IMR-90 (cell line): ENCODE measurements at regions not wholly inside any gene's neighbourhood (a gene's known extent, or its start where the extent isn't known, plus 50 kb on each side); places are given as distances from the start of the nearest gene placed in this dataset.

ENCODE experiments used
- ATAC-seq: fragments of 200-7000 bp; cut with Tn5 transposase; 2 replicates; pipeline ENCODE4 v1.9.1; 2020; ENCODE audit warnings: low read depth, mild to moderate bottlenecking, moderate library complexity
- BruUV-seq: library from RNA; stranded (reverse); fragments of 400-500 nt; replicated peaks from 2 replicates; lab custom pipeline; 2021; lab: Mats Ljungman, UMichigan
- CTCF ChIA-PET: fragments of 300-600 bp; formaldehyde crosslinking; extraction: SDS; loops from one replicate; lab custom pipeline; 2021; ENCODE audit warnings: antibody characterized with exemption; lab: Yijun Ruan, JAX
- POLR2A ChIA-PET: fragments of 300-600 bp; sonication (Branson Sonifier 250); formaldehyde crosslinking; loops from one replicate; lab custom pipeline; 2022; ENCODE audit warnings: antibody characterized with exemption; ENCODE audit not compliant: unreplicated experiment; lab: Charles Lee
- DNase-seq: peaks from one replicate; pipeline ENCODE4 v3.0.0; 2013
- H2AFZ ChIP-seq: replicated peaks from 2 replicates; pipeline ENCODE3; 2013; ENCODE audit warnings: low read length, mild to moderate bottlenecking; ENCODE audit not compliant: poor library complexity
- H2AK5ac ChIP-seq: 2 replicates; pipeline ENCODE4 v1.6.1; 2013; ENCODE audit warnings: low read depth, low read length, inconsistent platforms
- H2AK9ac ChIP-seq: replicated peaks from 2 replicates; pipeline ENCODE3; 2013; ENCODE audit warnings: mild to moderate bottlenecking, low read depth, low read length, moderate library complexity; ENCODE audit not compliant: poor library complexity
- H2BK120ac ChIP-seq: 2 replicates; pipeline ENCODE4 v1.6.1; 2013; ENCODE audit warnings: low read depth, low read length, inconsistent platforms
- H2BK15ac ChIP-seq: 3 replicates; pipeline ENCODE4 v1.6.1; 2013; ENCODE audit warnings: low read depth, low read length, inconsistent platforms
- H2BK20ac ChIP-seq: 2 replicates; pipeline ENCODE4 v1.6.1; 2013; ENCODE audit warnings: low read depth, mild to moderate bottlenecking, inconsistent platforms, low read length, moderate library complexity
- H2BK5ac ChIP-seq: 2 replicates; pipeline ENCODE4 v1.6.1; 2013; ENCODE audit warnings: mild to moderate bottlenecking, low read depth, low read length, inconsistent platforms; ENCODE audit not compliant: poor library complexity, severe bottlenecking
- H3K14ac ChIP-seq: replicated peaks from 2 replicates; pipeline ENCODE4 v1.6.1; 2013; ENCODE audit warnings: low read depth, low read length, inconsistent platforms
- H3K18ac ChIP-seq: 2 replicates; pipeline ENCODE4 v1.6.1; 2013; ENCODE audit warnings: low read depth, low read length, control low read depth
- H3K23ac ChIP-seq: 2 replicates; pipeline ENCODE4 v1.6.1; 2013; ENCODE audit warnings: low read depth, low read length, inconsistent platforms
- H3K27ac ChIP-seq: 2 replicates; pipeline ENCODE4 v1.5.1; 2013; ENCODE audit warnings: mild to moderate bottlenecking, control low read depth, low read length; ENCODE audit not compliant: insufficient read depth
- H3K27me3 ChIP-seq: 2 replicates; pipeline ENCODE4 v1.6.1; 2013; ENCODE audit warnings: low read length; ENCODE audit not compliant: control insufficient read depth, insufficient read depth
- H3K36me3 ChIP-seq: 2 replicates; pipeline ENCODE4 v1.6.1; 2013; ENCODE audit warnings: low read length, mixed read lengths; ENCODE audit not compliant: control insufficient read depth, insufficient read depth
- H3K4ac ChIP-seq: 2 replicates; pipeline ENCODE4 v1.6.1; 2013; ENCODE audit warnings: low read depth, low read length, inconsistent platforms
- H3K4me1 ChIP-seq: 2 replicates; pipeline ENCODE4 v1.6.1; 2013; ENCODE audit warnings: low read length, mixed read lengths; ENCODE audit not compliant: control insufficient read depth, insufficient read depth
- H3K4me2 ChIP-seq: 2 replicates; pipeline ENCODE4 v1.6.1; 2013; ENCODE audit warnings: low read depth, mild to moderate bottlenecking, control low read depth, low read length, moderate library complexity
- H3K4me3 ChIP-seq: 2 replicates; pipeline ENCODE4 v1.5.1; 2013; ENCODE audit warnings: low read depth, mild to moderate bottlenecking, control low read depth, low read length, moderate library complexity; ENCODE audit not compliant: insufficient read depth
- H3K56ac ChIP-seq: 2 replicates; pipeline ENCODE4 v1.6.1; 2013; ENCODE audit warnings: low read length, inconsistent platforms; ENCODE audit not compliant: insufficient read depth; ENCODE audit errors: extremely low read depth
- H3K79me1 ChIP-seq, 2 experiments: 2 replicates each; pipeline ENCODE4 v1.6.1; 2013; ENCODE audit warnings: low read length in 2 of 2, inconsistent platforms in 1 of 2, low read depth in 1 of 2
- H3K9ac ChIP-seq: 2 replicates; pipeline ENCODE4 v1.6.1; 2013; ENCODE audit warnings: low read depth, low read length, control low read depth
- H3K9me1 ChIP-seq: 2 replicates; pipeline ENCODE4 v1.6.1; 2013; ENCODE audit warnings: low read length, inconsistent platforms; ENCODE audit not compliant: insufficient read depth
- H3K9me3 ChIP-seq: 2 replicates; pipeline ENCODE4 v1.6.1; 2013; ENCODE audit warnings: low read length; ENCODE audit not compliant: control insufficient read depth, insufficient read depth
- H4K20me1 ChIP-seq: 2 replicates; pipeline ENCODE4 v1.6.1; 2013; ENCODE audit warnings: low read length, inconsistent platforms; ENCODE audit not compliant: insufficient read depth
- H4K5ac ChIP-seq: 2 replicates; pipeline ENCODE4 v1.6.1; 2013; ENCODE audit warnings: mild to moderate bottlenecking, low read depth, low read length, control low read depth
- H4K8ac ChIP-seq, 2 experiments: 2 replicates each; pipeline ENCODE4 v1.6.1; 2013; ENCODE audit warnings: low read depth in 2 of 2, low read length in 2 of 2, control low read depth in 1 of 2, inconsistent platforms in 1 of 2
- H4K91ac ChIP-seq: 2 replicates; pipeline ENCODE4 v1.6.1; 2013; ENCODE audit warnings: low read depth, low read length, inconsistent platforms; ENCODE audit not compliant: insufficient read depth
- BHLHE40 ChIP-seq: fragments of 150-350 bp; IDR thresholded peaks from 2 replicates; pipeline ENCODE4 v1.6.1; 2016; ENCODE audit warnings: mild to moderate bottlenecking, low read depth, low read length
- FOS ChIP-seq: fragments of 150-350 bp; IDR thresholded peaks from 2 replicates; pipeline ENCODE4 v1.6.1; 2016; ENCODE audit warnings: low read depth, low read length
- MXI1 ChIP-seq: IDR thresholded peaks from 2 replicates; pipeline ENCODE4 v1.6.1; 2012; ENCODE audit warnings: low read depth, mild to moderate bottlenecking, low read length, moderate library complexity, borderline replicate concordance
- WGBS, 2 experiments: methylation state at CpG; one replicate each; pipeline versions ENCODE4 v1.1.5 to v1.1.7; 2013; ENCODE audit warnings: missing lambda C conversion rate in 2 of 2; ENCODE audit not compliant: insufficient read length in 1 of 2; ENCODE audit errors: extremely low coverage in 2 of 2; 5-methylcytosine and 5-hydroxymethylcytosine counted together
- dilution Hi-C: fragments of 300-500 bp; cut with HindIII; formaldehyde crosslinking; loops from one replicate; pipeline ENCODE4 v1.14.3; 2018; ENCODE audit warnings: low sequenced_read_pairs; ENCODE audit not compliant: unreplicated experiment
- in situ Hi-C: fragments of 300-500 bp; cut with MboI; formaldehyde crosslinking; loops from 3 replicates; pipeline ENCODE4 v1.14.3; 2019; ENCODE audit warnings: low sequenced_read_pairs, inconsistent platforms, mixed read lengths
- intact Hi-C: fragments of 100-400 bp; cut with micrococcal nuclease; formaldehyde crosslinking; loops from 2 replicates; pipeline ENCODE4 v1.10.0; 2022
- TF ChIP-seq, protein P1 (sequence below): conservative IDR thresholded peaks from 2 replicates; pipeline ENCODE4 v1.5.1; 2012; ENCODE audit warnings: mild to moderate bottlenecking, low read depth, low read length, improper control_type of control experiment

DNA sequence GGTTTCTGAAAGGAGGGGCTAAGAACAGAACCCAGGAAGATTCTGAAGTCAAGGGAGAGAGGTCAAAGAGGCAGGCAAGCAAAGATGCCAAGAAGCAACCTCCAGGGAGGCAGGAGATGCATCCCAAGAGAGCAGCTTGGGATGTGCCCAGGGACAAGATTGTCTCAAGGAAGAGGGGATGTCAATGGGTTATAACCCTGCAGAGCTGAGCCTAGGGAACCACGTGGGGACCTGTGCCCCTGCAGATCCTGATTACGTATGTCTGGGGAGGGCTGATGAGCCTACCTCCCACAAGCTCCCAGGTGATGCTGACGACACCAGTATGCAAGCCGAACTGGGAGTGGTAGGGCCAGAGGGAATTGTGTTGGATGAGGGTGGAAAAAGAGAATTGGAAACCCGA lies 70.9 kb upstream of the IRS2 start:
- dilution Hi-C loops (no loop called here), in situ Hi-C loops (no loop called here), intact Hi-C loops (no loop called here)
- Histone ChIP-seq H3K4me1 (peaks cover 2% of the 10 kb centered on the region), H3K9me3 (no peaks in the 10 kb centered on the region), H2BK5ac (no peak overlapping the region), H2BK15ac (no peak overlapping the region), H4K20me1 (no peaks in the 10 kb centered on the region), H3K79me1 (no peaks in the 10 kb centered on the region), H3K4ac (no peak overlapping the region), H3K27me3 (peaks cover 11% of the 10 kb centered on the region), H4K91ac (no peak overlapping the region), H3K27ac (no peak overlapping the region), H2AK5ac (no peak overlapping the region), H2BK120ac (no peak overlapping the region), H3K18ac (no peak overlapping the region), H3K23ac (no peak overlapping the region), H4K8ac (no peak overlapping the region), H2AK9ac (no peak overlapping the region), H3K36me3 (no peaks in the 10 kb centered on the region), H3K56ac (no peak overlapping the region), H3K4me2 (no peak overlapping the region), H3K14ac (no peak overlapping the region), H2AFZ (no peak overlapping the region), H4K5ac (no peak overlapping the region), H3K9me1 (no peaks in the 10 kb centered on the region), H3K4me3 (no peak overlapping the region), H2BK20ac (no peak overlapping the region), H3K9ac (no peak overlapping the region)
- BruUV-seq, result no TSS peak
- 92% methylated on average over 3 of the region's 5 CpGs; no CpG with 5 or more reads in 1 of the 2 experiments for WGBS, 2 experiments
- ChIA-PET POLR2A (no interaction called here), CTCF (interaction anchor here (1.3 kb wide), 1 partner anchor 12 kb away, joined by 6 read pairs; no protein-coding TSS in a partner anchor)
- no peak for ATAC-seq
- DNase-seq, result no peak
- TF ChIP-seq MXI1 (no peak), BHLHE40 (no peak), FOS (no peak)
- TF ChIP-seq, protein P1, sequence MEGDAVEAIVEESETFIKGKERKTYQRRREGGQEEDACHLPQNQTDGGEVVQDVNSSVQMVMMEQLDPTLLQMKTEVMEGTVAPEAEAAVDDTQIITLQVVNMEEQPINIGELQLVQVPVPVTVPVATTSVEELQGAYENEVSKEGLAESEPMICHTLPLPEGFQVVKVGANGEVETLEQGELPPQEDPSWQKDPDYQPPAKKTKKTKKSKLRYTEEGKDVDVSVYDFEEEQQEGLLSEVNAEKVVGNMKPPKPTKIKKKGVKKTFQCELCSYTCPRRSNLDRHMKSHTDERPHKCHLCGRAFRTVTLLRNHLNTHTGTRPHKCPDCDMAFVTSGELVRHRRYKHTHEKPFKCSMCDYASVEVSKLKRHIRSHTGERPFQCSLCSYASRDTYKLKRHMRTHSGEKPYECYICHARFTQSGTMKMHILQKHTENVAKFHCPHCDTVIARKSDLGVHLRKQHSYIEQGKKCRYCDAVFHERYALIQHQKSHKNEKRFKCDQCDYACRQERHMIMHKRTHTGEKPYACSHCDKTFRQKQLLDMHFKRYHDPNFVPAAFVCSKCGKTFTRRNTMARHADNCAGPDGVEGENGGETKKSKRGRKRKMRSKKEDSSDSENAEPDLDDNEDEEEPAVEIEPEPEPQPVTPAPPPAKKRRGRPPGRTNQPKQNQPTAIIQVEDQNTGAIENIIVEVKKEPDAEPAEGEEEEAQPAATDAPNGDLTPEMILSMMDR, result no peak
